ENCODE measurements at regions not wholly inside any gene's neighbourhood (a gene's known extent, or its start where the extent isn't known, plus 50 kb on each side); places are given as distances from the start of the nearest gene placed in this dataset.

DNA sequence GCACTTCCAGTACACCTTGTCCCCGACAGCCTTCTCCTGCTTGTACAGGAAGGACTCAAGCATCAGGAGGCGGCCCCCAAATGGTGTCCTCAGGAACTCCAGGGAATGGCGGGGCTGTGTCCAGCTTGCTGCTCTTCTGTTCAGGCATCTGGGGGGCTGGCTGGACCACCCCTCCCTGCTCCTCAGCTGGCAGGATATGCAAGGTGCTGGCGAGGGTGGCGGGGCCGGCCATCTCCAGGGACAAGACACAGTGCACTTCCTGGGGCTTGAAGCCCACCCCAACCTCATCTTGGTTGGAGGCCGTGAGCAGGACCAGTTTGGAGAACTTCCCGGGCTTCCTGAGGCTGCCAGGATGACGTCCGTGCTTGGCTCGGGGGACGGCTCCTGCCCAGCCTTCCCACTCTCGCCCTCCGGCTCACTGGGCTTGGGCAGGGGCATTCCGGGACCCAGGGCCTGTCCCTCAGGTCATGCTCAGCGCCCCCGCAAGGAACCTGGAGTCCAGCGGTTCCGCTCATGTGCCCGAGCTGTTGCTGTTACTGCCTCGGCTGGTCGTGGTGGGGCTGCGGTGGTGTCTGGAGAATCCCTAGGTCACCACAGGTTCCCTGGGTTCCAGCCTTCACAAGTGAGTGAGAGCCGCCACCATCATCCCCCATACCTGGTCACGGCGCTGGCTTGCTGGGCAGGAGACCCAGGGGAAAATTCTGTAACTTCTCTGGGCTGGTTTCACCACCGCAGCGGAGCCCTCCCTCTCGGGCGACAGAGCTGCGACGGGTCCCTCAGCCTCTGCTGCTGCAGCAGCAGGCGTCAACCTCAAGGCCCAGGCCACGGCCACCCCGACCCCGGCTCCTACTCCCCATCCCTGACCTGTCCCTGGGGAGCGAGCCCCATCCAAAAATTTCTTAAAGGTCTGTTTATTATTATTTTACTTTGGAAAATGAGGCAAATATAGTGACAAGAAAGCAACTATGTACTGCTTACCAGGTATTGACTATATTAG, 82.8 kb upstream of the FXR1 start:
- no peak for DNase-seq

DNA sequence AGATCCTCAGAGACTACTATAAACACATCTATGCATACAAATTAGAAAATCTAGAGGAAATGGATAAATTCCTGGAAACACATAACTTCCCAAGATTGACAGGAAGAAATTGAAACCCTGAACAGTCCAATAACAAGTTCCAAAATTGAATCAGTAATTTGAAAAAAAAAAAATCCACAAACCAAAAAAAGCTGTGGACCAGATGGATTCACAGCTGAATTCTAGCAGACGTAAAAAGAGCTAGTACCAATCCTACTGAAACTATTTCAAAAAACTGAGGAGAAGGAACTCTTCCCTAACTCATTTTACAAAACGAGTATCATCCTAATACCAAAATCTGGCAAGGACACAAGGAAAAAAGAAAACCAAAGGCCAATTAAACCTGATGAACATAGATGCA, 77.0 kb upstream of the FXR1 start:
- DNase-seq = no peak

DNA sequence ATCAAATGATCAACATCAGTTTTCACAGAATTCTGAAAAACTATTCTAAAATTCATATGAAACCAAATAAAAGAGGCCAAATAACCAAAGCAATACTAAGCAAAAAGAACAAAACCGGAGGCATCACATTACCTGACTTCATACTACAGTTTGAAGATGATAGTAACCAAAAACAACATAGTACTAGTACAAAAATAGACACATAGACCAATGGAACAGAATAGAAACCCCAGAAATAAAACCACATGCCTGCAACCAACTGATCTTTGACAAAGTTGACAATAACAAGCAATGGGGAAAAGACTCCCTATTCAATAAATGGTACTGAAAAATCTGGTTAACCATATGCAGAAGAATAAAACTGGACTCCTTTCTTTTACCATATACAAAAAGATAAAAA, 75.7 kb upstream of the FXR1 start:
- DNase-seq = no peak

DNA sequence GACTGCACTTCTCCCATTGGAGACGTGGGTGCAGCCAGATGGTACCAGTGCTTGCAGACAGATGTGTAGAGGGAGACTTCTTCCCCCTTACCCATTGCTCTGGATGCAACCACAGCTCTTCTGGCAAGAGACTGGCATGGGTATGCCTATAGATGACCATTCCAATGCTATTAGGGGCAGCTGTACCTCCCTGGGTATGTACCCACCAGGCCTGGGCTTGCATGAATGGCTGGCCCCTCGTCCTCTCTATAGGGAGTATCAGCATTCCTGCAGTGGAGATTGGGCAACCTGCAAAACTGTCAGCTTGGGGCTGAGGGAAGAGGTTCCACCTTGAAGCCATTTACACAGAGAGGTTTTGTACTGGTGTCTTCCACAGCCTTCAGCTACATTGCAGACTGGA, 57.6 kb upstream of the FXR1 start:
- DNase-seq = no peak

DNA sequence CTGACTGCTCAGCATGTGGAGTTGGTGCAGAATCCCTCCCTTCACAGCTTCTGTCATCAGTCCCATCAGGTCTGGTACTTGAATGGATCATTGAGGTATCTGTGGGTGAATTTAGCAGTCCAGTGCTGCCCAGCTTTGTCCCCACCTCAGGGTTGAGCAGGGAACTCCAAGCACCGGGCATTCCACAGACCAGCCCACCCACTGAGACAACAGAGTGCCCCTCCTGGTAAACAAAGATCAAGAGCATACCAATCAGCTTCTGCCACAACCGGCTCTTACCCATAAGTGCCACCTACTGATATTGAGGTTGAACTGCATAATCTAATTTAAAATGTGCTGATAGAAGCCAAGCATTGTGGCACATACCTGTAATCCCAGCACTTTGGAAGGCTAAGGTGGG, 57.1 kb upstream of the FXR1 start:
- DNase-seq = no peak

DNA sequence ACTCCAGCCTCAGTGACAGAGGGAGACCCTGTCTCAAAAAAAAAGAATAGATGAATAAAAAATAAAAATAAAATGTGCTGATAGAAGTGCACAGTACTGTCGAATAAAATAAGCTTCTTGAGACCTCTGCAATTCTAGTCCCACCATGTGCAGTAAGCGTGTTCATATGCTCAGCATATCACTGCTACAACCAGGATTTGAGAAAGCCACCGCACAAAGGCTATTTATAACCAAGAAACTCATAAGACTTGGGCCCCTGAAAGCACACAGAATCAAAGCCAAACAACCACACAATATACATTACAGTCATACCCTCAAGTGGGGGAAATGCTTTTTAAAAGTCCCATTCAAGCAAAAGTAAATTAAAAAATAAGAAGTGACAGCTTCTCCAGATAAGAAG, 56.5 kb upstream of the FXR1 start:
- DNase-seq = no peak

DNA sequence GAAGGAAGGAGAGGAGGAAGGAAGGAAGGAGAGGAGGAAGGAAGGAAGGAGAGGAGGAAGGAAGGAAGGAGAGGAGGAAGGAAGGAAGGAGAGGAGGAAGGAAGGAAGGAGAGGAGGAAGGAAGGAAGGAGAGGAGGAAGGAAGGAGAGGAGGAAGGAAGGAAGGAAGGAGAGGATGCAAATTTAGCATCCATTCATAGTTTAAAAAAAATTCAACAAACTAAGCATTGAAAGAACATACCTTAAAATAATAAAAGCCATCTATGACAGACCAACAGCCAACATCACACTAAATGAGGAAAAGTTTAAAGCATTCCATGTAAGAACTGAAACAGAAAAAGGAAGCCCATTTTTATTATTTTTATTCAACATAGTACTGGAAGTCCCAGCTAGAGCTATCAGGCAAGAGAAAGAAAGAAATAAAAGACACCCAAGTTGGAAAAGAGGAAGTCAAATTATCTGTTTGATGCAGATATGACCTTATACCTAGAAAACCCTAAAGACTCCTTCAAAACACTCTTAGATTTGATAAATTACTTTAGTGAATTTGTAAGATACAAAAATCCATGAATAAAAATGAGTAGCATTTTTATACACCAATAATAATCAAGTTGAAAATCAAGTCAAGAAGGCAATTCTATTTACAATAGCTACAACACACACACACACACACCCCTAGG, 52.2 kb upstream of the FXR1 start:
- DNase-seq = no peak

Measured in fibroblast of upper back skin (primary cell).